ENCODE measurements at regions not wholly inside any gene's neighbourhood (a gene's known extent, or its start where the extent isn't known, plus 50 kb on each side); places are given as distances from the start of the nearest gene placed in this dataset.

- Histone ChIP-seq H3K9ac (ENCODE audit: low read length) (no peak overlapping the region), H4K20me1 (ENCODE audit: control insufficient read depth, insufficient read depth, low read length, poor library complexity, severe bottlenecking) (no peaks in the 10 kb centered on the region), H3K9me3 (ENCODE audit: control extremely low read depth in 1 of 3, control insufficient read depth in 2 of 3, insufficient read depth in 1 of 3, low read length in 2 of 3) (peaks cover 0 to 3% (median 0%) of the 10 kb centered on the region in 3 donors), H3K27me3 (replicated peaks in 1 of 4; ENCODE audit: control extremely low read depth in 1 of 4, control insufficient read depth in 3 of 4, insufficient read depth in 4 of 4, low read length in 3 of 4) (no peaks in the 10 kb centered on the region), H3K27ac (ENCODE audit: low read length in 2 of 2) (no peak overlapping the region), H3K4me1 (ENCODE audit: control insufficient read depth in 2 of 2, insufficient read depth in 2 of 2, low read length in 2 of 2) (no peaks in the 10 kb centered on the region), H2AFZ (ENCODE audit: insufficient read depth, low read depth, low read length, poor library complexity, severe bottlenecking) (no peak overlapping the region), H3K4me3 (ENCODE audit: control extremely low read depth in 1 of 5, extremely low read depth in 1 of 5, insufficient read depth in 1 of 5, low read depth in 2 of 5, low read length in 4 of 5) (no peak overlapping the region), H3K79me2 (ENCODE audit: control insufficient read depth, insufficient read depth, low read length) (no peaks in the 10 kb centered on the region), H3K36me3 (replicated peaks in 1 of 2; ENCODE audit: control extremely low read depth in 1 of 2, control insufficient read depth in 1 of 2, extremely low read depth in 1 of 2, insufficient read depth in 2 of 2, low read length in 1 of 2) (no peaks in the 10 kb centered on the region), H3K4me2 (replicated peaks; ENCODE audit: low read depth, low read length, poor library complexity, severe bottlenecking) (no peak overlapping the region)
- Mint-ChIP-seq H3K27me3 (no peaks in the 10 kb centered on the region), H3K4me1 (no peaks in the 10 kb centered on the region), H3K27ac (no peak overlapping the region), H3K4me3 (no peak overlapping the region), H3K9me3 (ENCODE audit: insufficient read depth) (no peaks in the 10 kb centered on the region)
- ATAC-seq (ENCODE audit: low read depth): no peak
- TF ChIP-seq EZH2 (IDR thresholded peaks at IDR 0.05; ENCODE audit: borderline replicate concordance, insufficient read depth, low read depth, low read length, poor library complexity, severe bottlenecking): no peak
- CTCF ChIA-PET: no interaction called here
- intact Hi-C loops (cut with micrococcal nuclease): no loop called here
- POLR2A ChIA-PET: no interaction called here
- 100% methylated on average over 3 of the region's 7 CpGs for WGBS (ENCODE audit: insufficient coverage)
- DNase-seq: no peak
Observed at GRCh38 chr18:7437870-7438269, 129.2 kb upstream of the PTPRM start.

- ChIA-PET CTCF (no interaction called here), POLR2A (no interaction called here)
- no peak for ATAC-seq (ENCODE audit: low read depth)
- Mint-ChIP-seq H3K4me1 (no peaks in the 10 kb centered on the region), H3K27ac (no peak overlapping the region), H3K9me3 (ENCODE audit: insufficient read depth) (no peaks in the 10 kb centered on the region), H3K27me3 (no peaks in the 10 kb centered on the region), H3K4me3 (no peak overlapping the region)
- no peak overlapping the region for H3K4me3 ChIP-seq (ENCODE audit: control extremely low read depth in 1 of 5, extremely low read depth in 1 of 5, insufficient read depth in 1 of 5, low read depth in 2 of 5, low read length in 4 of 5)
- intact Hi-C loops (cut with micrococcal nuclease): no loop called here
- H3K27ac ChIP-seq (ENCODE audit: low read length in 2 of 2): no peak overlapping the region
- H2AFZ ChIP-seq (ENCODE audit: insufficient read depth, low read depth, low read length, poor library complexity, severe bottlenecking): no peak overlapping the region
- no peaks in the 10 kb centered on the region for H4K20me1 ChIP-seq (ENCODE audit: control insufficient read depth, insufficient read depth, low read length, poor library complexity, severe bottlenecking)
- no peak for DNase-seq
- H3K9ac ChIP-seq (ENCODE audit: low read length): no peak overlapping the region
- H3K4me2 ChIP-seq (replicated peaks; ENCODE audit: low read depth, low read length, poor library complexity, severe bottlenecking): no peak overlapping the region
- no peaks in the 10 kb centered on the region for H3K27me3 ChIP-seq (replicated peaks in 1 of 4; ENCODE audit: control extremely low read depth in 1 of 4, control insufficient read depth in 3 of 4, insufficient read depth in 4 of 4, low read length in 3 of 4)
- no peaks in the 10 kb centered on the region for H3K36me3 ChIP-seq (replicated peaks in 1 of 2; ENCODE audit: control extremely low read depth in 1 of 2, control insufficient read depth in 1 of 2, extremely low read depth in 1 of 2, insufficient read depth in 2 of 2, low read length in 1 of 2)
- 100% methylated on average over 2 of the region's 2 CpGs for WGBS (ENCODE audit: insufficient coverage)
- no peak for TF ChIP-seq EZH2 (IDR thresholded peaks at IDR 0.05; ENCODE audit: borderline replicate concordance, insufficient read depth, low read depth, low read length, poor library complexity, severe bottlenecking)
- peaks cover 0 to 3% (median 0%) of the 10 kb centered on the region in 3 donors for H3K9me3 ChIP-seq (ENCODE audit: control extremely low read depth in 1 of 3, control insufficient read depth in 2 of 3, insufficient read depth in 1 of 3, low read length in 2 of 3)
- no peaks in the 10 kb centered on the region for H3K4me1 ChIP-seq (ENCODE audit: control insufficient read depth in 2 of 2, insufficient read depth in 2 of 2, low read length in 2 of 2)
- no peaks in the 10 kb centered on the region for H3K79me2 ChIP-seq (ENCODE audit: control insufficient read depth, insufficient read depth, low read length)
Observed at GRCh38 chr18:7438646-7439045, 128.5 kb upstream of the PTPRM start.
